ENCODE measurements at regions not wholly inside any gene's neighbourhood (a gene's known extent, or its start where the extent isn't known, plus 50 kb on each side); places are given as distances from the start of the nearest gene placed in this dataset.

DNA sequence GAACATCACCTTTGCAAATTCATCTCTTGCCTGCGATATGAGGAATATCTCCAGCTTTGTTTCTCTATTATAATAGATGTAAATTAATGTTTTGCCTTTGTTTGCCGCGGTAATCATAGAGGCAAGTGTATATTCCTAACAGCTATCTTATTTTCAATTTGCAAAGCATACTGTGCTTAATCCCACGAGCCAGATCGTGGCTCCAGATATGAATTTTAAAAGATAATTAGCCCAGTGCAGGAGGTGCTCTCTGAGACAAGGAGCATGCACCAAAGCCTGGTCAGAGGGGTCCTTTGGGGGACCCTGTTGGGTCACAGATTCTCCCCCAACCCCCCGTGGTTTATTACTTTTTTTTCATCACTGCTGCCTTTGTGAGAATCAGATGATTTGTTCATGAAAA lies 1087.5 kb downstream of the BCL11B start:
- TF ChIP-seq, protein P1, sequence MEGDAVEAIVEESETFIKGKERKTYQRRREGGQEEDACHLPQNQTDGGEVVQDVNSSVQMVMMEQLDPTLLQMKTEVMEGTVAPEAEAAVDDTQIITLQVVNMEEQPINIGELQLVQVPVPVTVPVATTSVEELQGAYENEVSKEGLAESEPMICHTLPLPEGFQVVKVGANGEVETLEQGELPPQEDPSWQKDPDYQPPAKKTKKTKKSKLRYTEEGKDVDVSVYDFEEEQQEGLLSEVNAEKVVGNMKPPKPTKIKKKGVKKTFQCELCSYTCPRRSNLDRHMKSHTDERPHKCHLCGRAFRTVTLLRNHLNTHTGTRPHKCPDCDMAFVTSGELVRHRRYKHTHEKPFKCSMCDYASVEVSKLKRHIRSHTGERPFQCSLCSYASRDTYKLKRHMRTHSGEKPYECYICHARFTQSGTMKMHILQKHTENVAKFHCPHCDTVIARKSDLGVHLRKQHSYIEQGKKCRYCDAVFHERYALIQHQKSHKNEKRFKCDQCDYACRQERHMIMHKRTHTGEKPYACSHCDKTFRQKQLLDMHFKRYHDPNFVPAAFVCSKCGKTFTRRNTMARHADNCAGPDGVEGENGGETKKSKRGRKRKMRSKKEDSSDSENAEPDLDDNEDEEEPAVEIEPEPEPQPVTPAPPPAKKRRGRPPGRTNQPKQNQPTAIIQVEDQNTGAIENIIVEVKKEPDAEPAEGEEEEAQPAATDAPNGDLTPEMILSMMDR (IDR thresholded peaks at IDR 0.05; ENCODE audit: poor library complexity, severe bottlenecking) = no peak
- TF ChIP-seq, protein P2, sequence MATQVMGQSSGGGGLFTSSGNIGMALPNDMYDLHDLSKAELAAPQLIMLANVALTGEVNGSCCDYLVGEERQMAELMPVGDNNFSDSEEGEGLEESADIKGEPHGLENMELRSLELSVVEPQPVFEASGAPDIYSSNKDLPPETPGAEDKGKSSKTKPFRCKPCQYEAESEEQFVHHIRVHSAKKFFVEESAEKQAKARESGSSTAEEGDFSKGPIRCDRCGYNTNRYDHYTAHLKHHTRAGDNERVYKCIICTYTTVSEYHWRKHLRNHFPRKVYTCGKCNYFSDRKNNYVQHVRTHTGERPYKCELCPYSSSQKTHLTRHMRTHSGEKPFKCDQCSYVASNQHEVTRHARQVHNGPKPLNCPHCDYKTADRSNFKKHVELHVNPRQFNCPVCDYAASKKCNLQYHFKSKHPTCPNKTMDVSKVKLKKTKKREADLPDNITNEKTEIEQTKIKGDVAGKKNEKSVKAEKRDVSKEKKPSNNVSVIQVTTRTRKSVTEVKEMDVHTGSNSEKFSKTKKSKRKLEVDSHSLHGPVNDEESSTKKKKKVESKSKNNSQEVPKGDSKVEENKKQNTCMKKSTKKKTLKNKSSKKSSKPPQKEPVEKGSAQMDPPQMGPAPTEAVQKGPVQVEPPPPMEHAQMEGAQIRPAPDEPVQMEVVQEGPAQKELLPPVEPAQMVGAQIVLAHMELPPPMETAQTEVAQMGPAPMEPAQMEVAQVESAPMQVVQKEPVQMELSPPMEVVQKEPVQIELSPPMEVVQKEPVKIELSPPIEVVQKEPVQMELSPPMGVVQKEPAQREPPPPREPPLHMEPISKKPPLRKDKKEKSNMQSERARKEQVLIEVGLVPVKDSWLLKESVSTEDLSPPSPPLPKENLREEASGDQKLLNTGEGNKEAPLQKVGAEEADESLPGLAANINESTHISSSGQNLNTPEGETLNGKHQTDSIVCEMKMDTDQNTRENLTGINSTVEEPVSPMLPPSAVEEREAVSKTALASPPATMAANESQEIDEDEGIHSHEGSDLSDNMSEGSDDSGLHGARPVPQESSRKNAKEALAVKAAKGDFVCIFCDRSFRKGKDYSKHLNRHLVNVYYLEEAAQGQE (IDR thresholded peaks at IDR 0.05; ENCODE audit: borderline replicate concordance) = no peak
- no peak for TF ChIP-seq EZH2 (IDR thresholded peaks at IDR 0.05; ENCODE audit: borderline replicate concordance, insufficient read depth, low read length, poor library complexity, severe bottlenecking)
- no peak for TF ChIP-seq POLR2AphosphoS5 (IDR thresholded peaks at IDR 0.05)
- TF ChIP-seq RAD21 (conservative IDR thresholded peaks at IDR 0.05) = no peak
- no peak for TF ChIP-seq EP300 (conservative IDR thresholded peaks at IDR 0.05; ENCODE audit: poor library complexity, severe bottlenecking)
- TF ChIP-seq SMC3 (conservative IDR thresholded peaks at IDR 0.05; ENCODE audit: poor library complexity) = no peak
- TF ChIP-seq MXI1 (conservative IDR thresholded peaks at IDR 0.05; ENCODE audit: poor library complexity, severe bottlenecking) = no peak
- TF ChIP-seq TAF1 (IDR thresholded peaks at IDR 0.05; ENCODE audit: low read depth) = no peak

All from neural cell (in vitro differentiated cells).